HG02571 (cell line): ENCODE measurements at regions not wholly inside any gene's neighbourhood (a gene's known extent, or its start where the extent isn't known, plus 50 kb on each side); places are given as distances from the start of the nearest gene placed in this dataset.

Experiments
- ATAC-seq: cut with Tn5 transposase; IDR thresholded peaks from one replicate; pipeline ENCODE4 v1.9.1; 2021; ENCODE audit warnings: mild to moderate bottlenecking, moderate library complexity; ENCODE audit not compliant: unreplicated experiment

- ATAC-seq = no peak
Observed at GRCh38 chr16:62907562-62907961, 871.3 kb upstream of the CDH8 start.

- ATAC-seq = no peak
Observed at GRCh38 chr16:62903961-62904502, 867.8 kb upstream of the CDH8 start.

- no peak for ATAC-seq
Observed at GRCh38 chr16:62899737-62900136, 863.5 kb upstream of the CDH8 start.

GRCh38 chr16:62889097-62889496 lies 852.9 kb upstream of the CDH8 start:
- ATAC-seq = no peak

- no peak for ATAC-seq
Observed at GRCh38 chr16:62883509-62883908, 847.3 kb upstream of the CDH8 start.

GRCh38 chr16:62882552-62883221 lies 846.4 kb upstream of the CDH8 start:
- no peak for ATAC-seq

- ATAC-seq = no peak
Observed at GRCh38 chr16:62876133-62876532, 839.9 kb upstream of the CDH8 start.

GRCh38 chr16:62872339-62872738 lies 836.1 kb upstream of the CDH8 start:
- ATAC-seq = no peak

- no peak for ATAC-seq
Observed at GRCh38 chr16:62870554-62870953, 834.3 kb upstream of the CDH8 start.

GRCh38 chr16:62869837-62870236 lies 833.6 kb upstream of the CDH8 start:
- no peak for ATAC-seq

GRCh38 chr16:62863139-62863538 lies 826.9 kb upstream of the CDH8 start:
- ATAC-seq = no peak

- ATAC-seq = no peak
Observed at GRCh38 chr16:62853887-62854286, 817.6 kb upstream of the CDH8 start.

GRCh38 chr16:62846399-62847057 lies 810.3 kb upstream of the CDH8 start:
- no peak for ATAC-seq

- ATAC-seq = no peak
Observed at GRCh38 chr16:62832214-62832613, 796.0 kb upstream of the CDH8 start.

- no peak for ATAC-seq
Observed at GRCh38 chr16:62831235-62831850, 795.1 kb upstream of the CDH8 start.

GRCh38 chr16:62829607-62830006 lies 793.4 kb upstream of the CDH8 start:
- no peak for ATAC-seq

GRCh38 chr16:62829084-62829483 lies 792.8 kb upstream of the CDH8 start:
- no peak for ATAC-seq

GRCh38 chr16:62821824-62822223 lies 785.6 kb upstream of the CDH8 start:
- ATAC-seq = no peak

GRCh38 chr16:62816971-62817519 lies 780.8 kb upstream of the CDH8 start:
- no peak for ATAC-seq

GRCh38 chr16:62814891-62815290 lies 778.7 kb upstream of the CDH8 start:
- no peak for ATAC-seq

GRCh38 chr16:62805221-62805857 lies 769.1 kb upstream of the CDH8 start:
- ATAC-seq = no peak
